C4-2B (cell line): ENCODE measurements at regions not wholly inside any gene's neighbourhood (a gene's known extent, or its start where the extent isn't known, plus 50 kb on each side); places are given as distances from the start of the nearest gene placed in this dataset.

Source experiments
- CTCF ChIP-seq: fragments of 450-650 bp; conservative IDR thresholded peaks from 2 replicates; pipeline ENCODE4 v1.5.1; 2017; ENCODE audit warnings: mild to moderate bottlenecking
- ZFX ChIP-seq: fragments of 450-650 bp; IDR thresholded peaks from 2 replicates; pipeline ENCODE4 v1.6.1; 2017

- no peak for TF ChIP-seq CTCF
- no peak for TF ChIP-seq ZFX
These were observed 253.1 kb upstream of the SYT1 start for GRCh38 chr12:78611504-78611903.
